Testis (tissue), 2 donors: ENCODE measurements at regions not wholly inside any gene's neighbourhood (a gene's known extent, or its start where the extent isn't known, plus 50 kb on each side); places are given as distances from the start of the nearest gene placed in this dataset.
"Not testable (repeated sequence)": the region's sequence is repeated elsewhere in the genome, so short reads cannot be mapped to it uniquely, and the experiment has no call there.

Source experiments
- DNase-seq: peaks from one replicate; pipeline ENCODE4 v3.0.0-alpha.2; 2019
- H3K27ac ChIP-seq, 2 donors: fragments of 200-600 bp; sonication (generic); one replicate each; pipeline ENCODE4 v1.5.1; 2019
- H3K27me3 ChIP-seq: fragments of 200-600 bp; sonication (generic); one replicate; pipeline ENCODE4 v1.5.1; 2019
- H3K36me3 ChIP-seq: fragments of 200-600 bp; sonication (generic); one replicate; pipeline ENCODE4 v1.5.1; 2017; ENCODE audit warnings: low read depth; ENCODE audit errors: missing control alignments
- H3K4me1 ChIP-seq: fragments of 200-600 bp; sonication (generic); one replicate; pipeline ENCODE4 v1.5.1; 2019
- H3K4me3 ChIP-seq, 2 donors: fragments of 200-600 bp; sonication (generic); one replicate each; pipeline ENCODE4 v1.5.1; 2017 to 2019
- H3K9me3 ChIP-seq: fragments of 200-600 bp; sonication (generic); one replicate; pipeline ENCODE4 v1.5.1; 2017
- CTCF ChIP-seq, 3 experiments: fragments of 450-650 bp in 2 of 3; fragments of 200-600 bp in 1 of 3; sonication (generic) in 1 of 3; IDR thresholded peaks; one replicate each; pipeline ENCODE4 v1.5.1; 2016 to 2019; ENCODE audit warnings: antibody characterized with exemption in 3 of 3, mild to moderate bottlenecking in 2 of 3, moderate library complexity in 1 of 3
- POLR2A ChIP-seq: fragments of 450-650 bp; IDR thresholded peaks from one replicate; pipeline ENCODE4 v1.6.1; 2017; ENCODE audit warnings: antibody characterized with exemption, mild to moderate bottlenecking, moderate library complexity
- WGBS, 2 donors: methylation state at CpG; one replicate each; pipeline ENCODE4 v1.1.5; 2018; 5-methylcytosine and 5-hydroxymethylcytosine counted together
- intact Hi-C: fragments of 100-400 bp; cut with DNase I; formaldehyde crosslinking; loops from one replicate; pipeline ENCODE4 v1.15.1; 2023; ENCODE audit warnings: low total_unique reads

DNA sequence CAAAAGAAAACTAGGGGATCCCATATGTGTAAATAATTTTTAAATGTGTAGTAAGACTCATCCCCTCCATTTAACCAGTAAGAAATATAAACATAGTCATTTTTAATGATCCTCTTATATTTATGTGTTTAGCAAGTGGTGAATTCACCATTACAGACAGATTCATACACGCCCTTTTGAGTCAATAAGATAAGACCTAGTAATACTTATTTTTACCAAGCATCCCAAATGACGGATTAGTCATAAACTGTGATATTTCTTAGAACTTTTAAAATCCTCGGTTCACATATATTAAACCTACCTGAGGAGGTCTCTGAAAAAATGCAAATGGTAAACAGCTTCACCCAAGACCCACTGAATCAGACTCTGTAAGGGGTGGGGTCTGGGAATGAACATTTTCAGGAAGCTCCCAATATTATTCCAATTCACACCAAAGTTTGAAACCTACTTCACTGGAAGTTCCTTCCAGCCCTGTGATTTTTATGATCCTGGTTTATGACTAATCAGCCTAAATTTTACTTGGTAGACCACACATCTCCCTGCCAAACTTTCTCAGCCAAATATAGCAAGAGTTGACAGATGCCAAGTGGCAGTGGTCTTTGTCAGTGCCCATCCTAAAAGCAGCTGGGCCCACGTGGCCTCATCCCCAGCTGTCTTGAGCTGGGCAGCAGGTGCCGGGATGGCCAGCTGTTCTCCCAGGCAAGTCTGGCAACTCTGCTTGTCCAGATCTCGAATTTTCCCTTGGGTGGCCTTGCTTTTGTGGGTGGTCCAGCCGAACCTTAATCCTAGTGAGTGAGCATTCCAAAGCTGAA lies 559.0 kb upstream of the RGMB start:
- H3K4me3 ChIP-seq: no peak overlapping the region
- no peak for DNase-seq

DNA sequence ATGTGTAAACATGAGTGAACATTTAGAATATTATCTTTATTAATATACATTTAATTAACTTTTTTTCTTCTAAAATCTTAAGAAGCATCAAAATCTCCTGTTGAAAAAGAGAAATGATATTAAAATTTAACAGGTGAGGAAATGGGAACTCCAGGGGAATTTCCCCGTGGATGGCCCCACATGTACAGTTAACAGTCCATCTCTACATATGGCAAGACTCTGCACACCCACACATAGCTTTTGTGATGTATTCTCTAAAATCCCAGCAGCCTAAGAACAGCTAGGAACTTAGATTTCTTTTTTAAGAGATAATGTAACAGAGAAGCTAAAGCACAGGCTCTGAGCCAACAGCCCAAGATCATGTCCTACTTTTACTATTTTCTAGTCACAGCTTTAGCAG lies 556.3 kb upstream of the RGMB start:
- H3K36me3 ChIP-seq: no peaks in the 10 kb centered on the region

More for the DNA sequence above, 559.0 kb upstream of the RGMB start:
- H3K27ac ChIP-seq: no peak overlapping the region
- no peaks in the 10 kb centered on the region for H3K27me3 ChIP-seq
- TF ChIP-seq CTCF (IDR thresholded peaks at IDR 0.05): no peak
- no peak for TF ChIP-seq POLR2A
- 68 to 77% methylated on average over 7 of the region's 7 CpGs for WGBS, 2 donors
- intact Hi-C loops: no loop called here
- no peaks in the 10 kb centered on the region for H3K36me3 ChIP-seq
- no peaks in the 10 kb centered on the region for H3K9me3 ChIP-seq
- H3K4me1 ChIP-seq: no peaks in the 10 kb centered on the region

GRCh38 chr5:98218838-98219237 lies 554.6 kb upstream of the RGMB start:
- Histone ChIP-seq H3K27ac (no peak overlapping the region), H3K9me3 (no peaks in the 10 kb centered on the region), H3K27me3 (no peaks in the 10 kb centered on the region), H3K4me1 (no peaks in the 10 kb centered on the region), H3K36me3 (no peaks in the 10 kb centered on the region), H3K4me3 (no peak overlapping the region)
- WGBS, 2 donors: 62 to 74% methylated on average over 2 of the region's 2 CpGs
- DNase-seq: no peak
- intact Hi-C loops: no loop called here
- TF ChIP-seq POLR2A (no peak), CTCF (IDR thresholded peaks at IDR 0.05) (no peak)

More for the DNA sequence above, 556.3 kb upstream of the RGMB start:
- H3K4me1 ChIP-seq: no peaks in the 10 kb centered on the region
- intact Hi-C loops: no loop called here
- H3K4me3 ChIP-seq: no peak overlapping the region
- H3K9me3 ChIP-seq: no peaks in the 10 kb centered on the region
- TF ChIP-seq POLR2A: no peak
- no peak for TF ChIP-seq CTCF (IDR thresholded peaks at IDR 0.05)
- no peak overlapping the region for H3K27ac ChIP-seq
- 78 to 84% methylated on average over 1 of the region's 1 CpG for WGBS, 2 donors
- H3K27me3 ChIP-seq: no peaks in the 10 kb centered on the region
- no peak for DNase-seq

DNA sequence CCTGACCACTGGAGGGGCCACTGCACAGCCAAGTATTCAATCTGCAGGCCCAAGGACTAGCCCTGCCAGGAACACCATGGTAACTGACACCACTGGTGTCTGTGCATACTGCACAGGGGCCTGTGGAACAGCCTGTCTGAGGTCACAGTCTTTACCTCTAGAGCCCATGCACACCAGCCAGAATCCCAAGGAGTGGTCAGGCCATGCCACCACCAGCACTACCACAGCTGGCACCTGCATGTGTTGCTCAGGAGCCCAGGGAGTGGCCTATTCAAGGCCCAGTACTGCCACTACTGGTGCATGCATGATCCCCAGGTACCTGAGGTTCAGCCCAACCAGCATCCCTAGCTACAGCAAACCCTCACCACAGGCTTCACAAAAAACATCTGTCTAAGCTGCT lies 546.0 kb upstream of the RGMB start:
- H3K4me1 ChIP-seq: no peaks in the 10 kb centered on the region
- no peak for DNase-seq
- no peaks in the 10 kb centered on the region for H3K36me3 ChIP-seq
- TF ChIP-seq POLR2A (no peak), CTCF (IDR thresholded peaks at IDR 0.05) (no peak)
- no peaks in the 10 kb centered on the region for H3K9me3 ChIP-seq
- H3K27ac ChIP-seq: no peak overlapping the region
- H3K27me3 ChIP-seq: no peaks in the 10 kb centered on the region
- no peak overlapping the region for H3K4me3 ChIP-seq
- intact Hi-C loops: no loop called here

- Histone ChIP-seq H3K4me3 (no peak overlapping the region), H3K36me3 (no peaks in the 10 kb centered on the region), H3K4me1 (no peaks in the 10 kb centered on the region), H3K27ac (no peak overlapping the region), H3K9me3 (no peaks in the 10 kb centered on the region), H3K27me3 (no peaks in the 10 kb centered on the region)
- DNase-seq: no peak
- intact Hi-C loops: no loop called here
- 61 to 64% methylated on average over 4 of the region's 4 CpGs for WGBS, 2 donors
- TF ChIP-seq CTCF (IDR thresholded peaks at IDR 0.05): no peak
- no peak for TF ChIP-seq POLR2A
These were observed 542.4 kb upstream of the RGMB start for GRCh38 chr5:98231089-98231488.

DNA sequence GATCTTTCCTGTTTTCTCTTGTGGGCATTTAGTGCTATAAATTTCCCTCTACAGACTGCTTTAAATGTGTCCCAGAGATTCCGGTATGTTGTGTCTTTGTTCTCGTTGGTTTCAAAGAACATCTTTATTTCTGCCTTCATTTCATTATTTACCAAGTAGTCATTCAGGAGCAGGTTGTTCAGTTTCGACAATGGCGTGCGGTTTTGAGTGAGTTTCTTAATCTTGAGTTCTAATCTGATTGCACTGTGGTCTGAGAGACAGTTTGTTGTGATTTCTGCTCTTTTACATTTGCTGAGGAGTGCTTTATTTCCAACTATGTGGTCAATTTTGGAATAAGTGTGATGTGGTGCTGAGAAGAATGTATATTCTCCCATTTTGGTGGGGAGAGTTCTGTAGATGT lies 535.7 kb upstream of the RGMB start:
- H3K36me3 ChIP-seq, H3K27me3 ChIP-seq, H3K4me1 ChIP-seq, H3K4me3 ChIP-seq, DNase-seq, H3K27ac ChIP-seq, intact Hi-C loops, H3K9me3 ChIP-seq: not testable (repeated sequence)
- WGBS, 2 donors: 89 to 97% methylated on average over 5 of the region's 5 CpGs
